Activated CD4-positive, alpha-beta T cell treated with anti-CD3 and anti-CD28 coated beads for 48 hours (primary cell): ENCODE measurements at regions not wholly inside any gene's neighbourhood (a gene's known extent, or its start where the extent isn't known, plus 50 kb on each side); places are given as distances from the start of the nearest gene placed in this dataset.
"Not testable (repeated sequence)": the region's sequence is repeated elsewhere in the genome, so short reads cannot be mapped to it uniquely, and the experiment has no call there.

Experiments used
- DNase-seq: peaks from one replicate; pipeline ENCODE4 v3.0.0-alpha.2; 2020

GRCh38 chr5:145446875-145447274 lies 388.3 kb downstream of the PRELID2 start:
- DNase-seq, result not testable (repeated sequence)

GRCh38 chr5:145446412-145446811 lies 388.7 kb downstream of the PRELID2 start:
- no peak for DNase-seq

GRCh38 chr5:145445027-145445426 lies 390.1 kb downstream of the PRELID2 start:
- DNase-seq, result no peak

GRCh38 chr5:145443964-145444363 lies 391.2 kb downstream of the PRELID2 start:
- no peak for DNase-seq

- DNase-seq, result no peak
Observed at GRCh38 chr5:145443366-145443765, 391.8 kb downstream of the PRELID2 start.

- DNase-seq, result not testable (repeated sequence)
Observed at GRCh38 chr5:145442661-145443060, 392.5 kb downstream of the PRELID2 start.

- no peak for DNase-seq
Observed at GRCh38 chr5:145441228-145441627, 393.9 kb downstream of the PRELID2 start.

- DNase-seq, result no peak
Observed at GRCh38 chr5:145437627-145438026, 397.5 kb downstream of the PRELID2 start.

- DNase-seq, result no peak
Observed at GRCh38 chr5:145433077-145433476, 402.1 kb downstream of the PRELID2 start.

- no peak for DNase-seq
Observed at GRCh38 chr5:145429170-145429569, 406.0 kb downstream of the PRELID2 start.

- no peak for DNase-seq
Observed at GRCh38 chr5:145408048-145408341, 427.1 kb downstream of the PRELID2 start.

GRCh38 chr5:145407300-145408047 lies 427.7 kb downstream of the PRELID2 start:
- DNase-seq, result no peak

GRCh38 chr5:145403992-145404391 lies 431.1 kb downstream of the PRELID2 start:
- DNase-seq, result no peak

GRCh38 chr5:145396888-145397287 lies 438.3 kb downstream of the PRELID2 start:
- no peak for DNase-seq

- DNase-seq, result not testable (repeated sequence)
Observed at GRCh38 chr5:145395151-145395550, 440.0 kb downstream of the PRELID2 start.

- DNase-seq, result no peak
Observed at GRCh38 chr5:145393426-145393825, 441.7 kb downstream of the PRELID2 start.

GRCh38 chr5:145389047-145389446 lies 446.1 kb downstream of the PRELID2 start:
- DNase-seq, result no peak

GRCh38 chr5:145385276-145385675 lies 449.9 kb downstream of the PRELID2 start:
- DNase-seq, result no peak

- DNase-seq, result no peak
Observed at GRCh38 chr5:145378226-145378625, 456.9 kb downstream of the PRELID2 start.

- DNase-seq, result no peak
Observed at GRCh38 chr5:145375521-145375920, 459.6 kb downstream of the PRELID2 start.

- DNase-seq, result no peak
Observed at GRCh38 chr5:145365464-145365863, 469.7 kb downstream of the PRELID2 start.

- no peak for DNase-seq
Observed at GRCh38 chr5:145362266-145362665, 472.9 kb downstream of the PRELID2 start.

- no peak for DNase-seq
Observed at GRCh38 chr5:145360936-145361335, 474.2 kb downstream of the PRELID2 start.

- no peak for DNase-seq
Observed at GRCh38 chr5:145350513-145350912, 484.6 kb downstream of the PRELID2 start.

GRCh38 chr5:145347026-145347616 lies 488.0 kb downstream of the PRELID2 start:
- DNase-seq, result no peak
